ENCODE measurements at regions not wholly inside any gene's neighbourhood (a gene's known extent, or its start where the extent isn't known, plus 50 kb on each side); places are given as distances from the start of the nearest gene placed in this dataset.

DNA sequence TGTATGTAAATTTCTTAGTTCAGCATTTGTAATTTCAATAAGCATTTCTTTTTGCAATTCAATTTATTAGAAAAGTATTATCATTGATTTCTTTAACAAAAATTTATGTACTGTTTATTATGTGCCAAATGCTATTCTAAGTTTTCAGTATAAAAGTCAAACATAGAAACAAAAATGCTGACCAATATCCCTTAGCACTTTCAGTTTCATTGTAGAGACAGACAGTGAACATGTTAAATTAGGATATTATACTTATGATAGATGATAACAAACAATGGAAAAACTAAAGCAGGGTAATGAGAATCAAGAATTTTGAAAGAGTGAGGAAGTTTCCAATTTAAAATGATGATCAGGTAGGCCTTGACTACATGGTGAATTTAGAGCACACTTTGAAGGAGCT lies 1106.0 kb downstream of the TAF11L14 start:
- TF ChIP-seq, protein P1, sequence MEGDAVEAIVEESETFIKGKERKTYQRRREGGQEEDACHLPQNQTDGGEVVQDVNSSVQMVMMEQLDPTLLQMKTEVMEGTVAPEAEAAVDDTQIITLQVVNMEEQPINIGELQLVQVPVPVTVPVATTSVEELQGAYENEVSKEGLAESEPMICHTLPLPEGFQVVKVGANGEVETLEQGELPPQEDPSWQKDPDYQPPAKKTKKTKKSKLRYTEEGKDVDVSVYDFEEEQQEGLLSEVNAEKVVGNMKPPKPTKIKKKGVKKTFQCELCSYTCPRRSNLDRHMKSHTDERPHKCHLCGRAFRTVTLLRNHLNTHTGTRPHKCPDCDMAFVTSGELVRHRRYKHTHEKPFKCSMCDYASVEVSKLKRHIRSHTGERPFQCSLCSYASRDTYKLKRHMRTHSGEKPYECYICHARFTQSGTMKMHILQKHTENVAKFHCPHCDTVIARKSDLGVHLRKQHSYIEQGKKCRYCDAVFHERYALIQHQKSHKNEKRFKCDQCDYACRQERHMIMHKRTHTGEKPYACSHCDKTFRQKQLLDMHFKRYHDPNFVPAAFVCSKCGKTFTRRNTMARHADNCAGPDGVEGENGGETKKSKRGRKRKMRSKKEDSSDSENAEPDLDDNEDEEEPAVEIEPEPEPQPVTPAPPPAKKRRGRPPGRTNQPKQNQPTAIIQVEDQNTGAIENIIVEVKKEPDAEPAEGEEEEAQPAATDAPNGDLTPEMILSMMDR (conservative IDR thresholded peaks at IDR 0.05; ENCODE audit: low read length): no peak
- no peak overlapping the region for H3K4me3 ChIP-seq (ENCODE audit: low read length)
- no peak for DNase-seq (ENCODE audit: low read depth)

DNA sequence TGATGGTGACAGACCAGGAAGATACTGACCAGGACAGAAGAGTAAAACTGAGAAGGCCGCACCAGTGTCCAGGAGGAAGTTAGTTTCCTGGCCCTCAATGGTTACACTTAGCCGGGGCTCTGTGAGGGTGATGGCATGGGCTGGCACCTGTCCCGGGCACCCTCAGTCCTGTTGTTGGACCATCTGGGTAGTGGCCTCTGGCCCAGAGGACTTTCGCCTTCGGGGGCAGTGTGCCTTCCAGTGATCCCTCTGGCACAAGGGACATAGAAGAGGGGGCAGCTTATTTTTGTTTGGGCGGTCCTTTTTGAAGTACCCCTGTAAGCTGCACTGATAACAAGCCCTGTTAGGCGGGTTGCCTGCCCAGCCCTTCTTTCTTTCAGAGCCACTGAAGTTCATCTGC lies 1108.6 kb downstream of the TAF11L14 start:
- TF ChIP-seq, protein P1 (conservative IDR thresholded peaks at IDR 0.05; ENCODE audit: low read length): no peak
- DNase-seq (ENCODE audit: low read depth): no peak
- no peak overlapping the region for H3K4me3 ChIP-seq (ENCODE audit: low read length)

DNA sequence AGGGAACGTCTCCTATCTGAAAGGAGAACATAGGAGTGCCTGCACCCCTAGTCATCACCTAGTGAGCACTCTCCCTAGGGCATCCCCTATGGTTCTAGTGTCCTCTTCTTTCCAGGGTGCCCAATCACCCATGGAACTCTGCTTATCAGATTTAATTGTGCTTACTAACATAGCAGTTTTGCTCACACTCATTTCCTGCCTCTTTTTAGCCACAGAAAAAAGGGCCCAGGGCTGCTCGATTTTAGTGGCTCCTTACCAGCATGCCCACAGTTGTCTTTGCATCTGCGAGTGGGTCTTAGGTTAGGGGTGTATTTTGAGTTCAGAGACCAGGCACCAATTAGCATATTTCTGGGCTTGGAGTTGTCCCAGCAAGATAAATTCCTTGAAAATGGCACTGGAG lies 1110.2 kb downstream of the TAF11L14 start:
- H3K4me3 ChIP-seq (ENCODE audit: low read length): no peak overlapping the region
- no peak for DNase-seq (ENCODE audit: low read depth)
- TF ChIP-seq, protein P1 (conservative IDR thresholded peaks at IDR 0.05; ENCODE audit: low read length): no peak

DNA sequence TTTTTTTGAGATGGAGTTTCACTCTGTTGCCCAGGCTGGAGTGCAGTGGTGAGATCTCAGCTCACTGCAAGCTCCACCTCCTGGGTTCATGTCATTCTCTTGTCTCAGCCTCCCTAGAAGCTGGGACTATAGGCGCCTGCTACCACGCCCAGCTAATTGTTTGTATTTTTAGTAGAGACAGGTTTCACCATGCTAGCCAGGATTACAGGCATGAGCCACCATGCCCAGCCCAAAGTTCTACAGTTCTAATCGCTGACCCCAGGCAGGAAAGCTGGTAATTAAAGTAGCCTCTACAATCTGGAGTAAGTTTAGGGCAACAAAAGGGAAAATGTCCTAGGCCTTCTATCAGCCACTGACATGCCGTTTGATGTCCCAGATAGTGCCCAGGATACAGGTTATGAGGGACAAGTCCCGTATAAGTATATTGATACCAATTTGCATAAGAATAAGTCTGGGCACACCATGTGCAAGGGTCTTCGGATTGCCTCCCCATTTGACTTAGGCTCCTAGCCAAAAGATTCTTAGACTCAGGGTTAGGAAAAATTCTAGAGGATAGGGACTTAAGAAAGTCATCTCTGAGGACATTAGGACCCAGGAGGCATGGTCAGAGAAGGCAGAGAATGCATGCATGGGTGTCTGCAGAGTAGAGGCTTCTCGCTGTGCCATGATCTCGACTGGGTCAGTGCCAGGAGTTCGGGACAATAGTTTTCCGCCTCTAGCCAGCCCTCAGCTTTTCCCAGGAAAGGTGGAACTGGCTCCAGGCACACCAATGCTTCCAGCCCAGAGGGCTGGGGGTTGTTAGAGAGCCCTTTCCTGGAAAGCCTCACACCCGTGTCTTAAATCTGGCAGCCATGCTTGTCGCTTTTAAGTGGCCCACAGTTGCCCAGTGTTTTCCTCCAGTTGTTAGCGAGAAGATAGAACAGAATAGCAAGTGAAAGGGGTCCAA lies 1111.1 kb downstream of the TAF11L14 start:
- TF ChIP-seq, protein P1 (conservative IDR thresholded peaks at IDR 0.05; ENCODE audit: low read length): no peak
- H3K4me3 ChIP-seq (ENCODE audit: low read length): peak overlapping the region; percentile 44
- DNase-seq (ENCODE audit: low read depth): no peak

DNA sequence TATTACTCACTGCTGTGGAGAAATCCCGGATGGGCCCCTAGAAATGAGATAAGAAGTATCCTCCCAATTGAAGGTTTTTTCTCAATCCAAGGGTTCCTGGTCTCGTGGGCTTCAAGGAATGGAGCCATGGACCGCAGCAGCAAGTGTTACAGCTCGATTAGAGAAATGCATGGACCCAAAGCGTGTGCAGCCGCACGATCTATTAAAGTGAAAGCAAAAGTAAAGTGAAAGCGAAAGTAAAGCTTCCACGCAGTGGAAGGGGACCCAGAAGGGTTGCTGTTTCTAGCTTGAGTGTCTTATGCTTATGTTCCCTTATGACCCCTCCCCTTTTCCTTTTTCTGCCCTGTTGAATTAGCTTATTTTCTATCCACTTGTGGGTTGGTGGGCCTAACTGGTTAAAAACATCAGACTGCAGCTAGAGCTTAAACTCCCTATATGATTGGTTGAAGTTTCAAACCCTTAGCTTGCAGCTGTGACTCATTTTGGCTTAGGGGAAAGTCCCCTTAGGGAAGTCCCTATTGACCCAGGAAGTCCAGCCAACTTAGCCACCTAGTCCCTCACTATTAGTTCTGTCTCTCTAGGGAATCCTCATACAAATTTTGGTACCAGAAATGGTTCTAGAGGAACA lies 1111.8 kb downstream of the TAF11L14 start:
- TF ChIP-seq, protein P1 (conservative IDR thresholded peaks at IDR 0.05; ENCODE audit: low read length): no peak
- no peak for DNase-seq (ENCODE audit: low read depth)
- peak overlapping the region; percentile 44 for H3K4me3 ChIP-seq (ENCODE audit: low read length)

DNA sequence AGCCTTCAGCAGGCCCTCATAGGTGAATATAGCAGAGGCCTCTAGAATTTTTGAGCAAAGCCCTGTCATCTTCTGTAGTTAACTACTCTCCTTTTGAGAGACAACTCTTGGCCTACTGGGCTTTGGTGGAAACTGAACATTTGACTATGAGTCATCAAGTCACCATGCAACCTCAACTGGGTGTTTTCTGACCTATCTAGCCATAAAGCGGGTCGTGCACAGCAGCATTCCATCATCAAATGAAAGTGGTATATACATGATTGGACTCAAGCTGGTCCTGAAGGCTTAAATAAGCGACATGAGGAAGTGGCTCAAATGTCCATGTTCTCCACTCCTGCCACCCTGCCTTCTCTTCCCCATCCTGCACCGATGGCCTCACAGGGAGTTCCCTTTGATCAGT lies 1115.5 kb downstream of the TAF11L14 start:
- no peak for DNase-seq (ENCODE audit: low read depth)
- TF ChIP-seq, protein P1 (conservative IDR thresholded peaks at IDR 0.05; ENCODE audit: low read length): no peak
- H3K4me3 ChIP-seq (ENCODE audit: low read length): no peak overlapping the region

DNA sequence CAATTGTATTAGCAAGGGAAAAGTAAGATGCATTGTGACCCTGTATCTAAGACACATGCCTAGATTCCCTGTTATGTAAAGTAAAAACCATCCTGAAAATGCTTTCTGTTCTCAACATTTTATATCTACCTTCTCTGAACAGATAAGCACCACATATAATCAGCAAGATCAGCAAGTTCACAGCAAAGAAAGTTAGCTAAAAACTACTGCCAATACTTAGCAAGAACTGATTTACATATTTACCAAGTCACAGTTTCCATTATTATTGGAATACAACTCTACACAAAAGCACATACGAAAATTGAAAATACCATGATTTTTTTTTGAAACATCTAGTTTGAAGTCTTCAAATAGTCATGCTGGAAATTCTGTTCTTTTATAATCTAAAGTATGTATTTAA lies 1118.1 kb downstream of the TAF11L14 start:
- no peak overlapping the region for H3K4me3 ChIP-seq (ENCODE audit: low read length)
- TF ChIP-seq, protein P1 (conservative IDR thresholded peaks at IDR 0.05; ENCODE audit: low read length): no peak
- no peak for DNase-seq (ENCODE audit: low read depth)

Data from AG10803 (cell line).